Superior temporal gyrus (tissue), 1 donor: ENCODE measurements at regions not wholly inside any gene's neighbourhood (a gene's known extent, or its start where the extent isn't known, plus 50 kb on each side); places are given as distances from the start of the nearest gene placed in this dataset.
"Not testable (repeated sequence)": the region's sequence is repeated elsewhere in the genome, so short reads cannot be mapped to it uniquely, and the experiment has no call there.

Experiments used
- DNase-seq: peaks from one replicate; pipeline ENCODE4 v3.0.0-alpha.2; 2016; ENCODE audit errors: extremely low spot score

- no peak for DNase-seq
Observed at GRCh38 chr4:149986917-149987316, 91.3 kb upstream of the DCLK2 start.

- no peak for DNase-seq
Observed at GRCh38 chr4:149987330-149988086, 90.7 kb upstream of the DCLK2 start.

- DNase-seq = no peak
Observed at GRCh38 chr4:149988087-149988410, 90.2 kb upstream of the DCLK2 start.

- no peak for DNase-seq
Observed at GRCh38 chr4:149993030-149993429, 85.2 kb upstream of the DCLK2 start.

- no peak for DNase-seq
Observed at GRCh38 chr4:149995134-149995756, 83.0 kb upstream of the DCLK2 start.

GRCh38 chr4:149997881-149998421 lies 80.3 kb upstream of the DCLK2 start:
- peak; percentile 50 for DNase-seq

GRCh38 chr4:149999485-150000074 lies 78.7 kb upstream of the DCLK2 start:
- peak; percentile 83 for DNase-seq

- DNase-seq = no peak
Observed at GRCh38 chr4:150001815-150002214, 76.4 kb upstream of the DCLK2 start.

GRCh38 chr4:150002561-150002960 lies 75.7 kb upstream of the DCLK2 start:
- DNase-seq = no peak

- DNase-seq = no peak
Observed at GRCh38 chr4:150004481-150004880, 73.8 kb upstream of the DCLK2 start.

GRCh38 chr4:150005537-150005936 lies 72.7 kb upstream of the DCLK2 start:
- DNase-seq = no peak

GRCh38 chr4:150006197-150006596 lies 72.0 kb upstream of the DCLK2 start:
- DNase-seq = no peak

GRCh38 chr4:150007512-150007911 lies 70.7 kb upstream of the DCLK2 start:
- no peak for DNase-seq

- DNase-seq = no peak
Observed at GRCh38 chr4:150008546-150008945, 69.7 kb upstream of the DCLK2 start.

GRCh38 chr4:150009533-150009932 lies 68.7 kb upstream of the DCLK2 start:
- no peak for DNase-seq

GRCh38 chr4:150010525-150011126 lies 67.6 kb upstream of the DCLK2 start:
- DNase-seq = peak; percentile 79

- DNase-seq = no peak
Observed at GRCh38 chr4:150012851-150013360, 65.3 kb upstream of the DCLK2 start.

GRCh38 chr4:150015910-150016309 lies 62.3 kb upstream of the DCLK2 start:
- not testable (repeated sequence) for DNase-seq

GRCh38 chr4:150016621-150017020 lies 61.6 kb upstream of the DCLK2 start:
- not testable (repeated sequence) for DNase-seq

GRCh38 chr4:150018257-150018656 lies 60.0 kb upstream of the DCLK2 start:
- no peak for DNase-seq

- no peak for DNase-seq
Observed at GRCh38 chr4:150021483-150021882, 56.8 kb upstream of the DCLK2 start.

GRCh38 chr4:150023489-150023888 lies 54.8 kb upstream of the DCLK2 start:
- DNase-seq = no peak
